ENCODE measurements at regions not wholly inside any gene's neighbourhood (a gene's known extent, or its start where the extent isn't known, plus 50 kb on each side); places are given as distances from the start of the nearest gene placed in this dataset.

GRCh38 chr3:110956081-110956480 lies 115.5 kb upstream of the NECTIN3 start:
- no peaks in the 10 kb centered on the region for H3K27me3 ChIP-seq (ENCODE audit: control insufficient read depth, insufficient read depth, low read length)
- H3K36me3 ChIP-seq (ENCODE audit: control insufficient read depth, insufficient read depth, low read length), result no peaks in the 10 kb centered on the region
- no peak for DNase-seq (ENCODE audit: low read depth)
- no peak overlapping the region for H3K4me3 ChIP-seq (ENCODE audit: low read depth, low read length)
- TF ChIP-seq CTCF (IDR thresholded peaks at IDR 0.05; ENCODE audit: insufficient read depth, low read length, poor library complexity, severe bottlenecking), result no peak

GRCh38 chr3:110957247-110958025 lies 114.2 kb upstream of the NECTIN3 start:
- TF ChIP-seq CTCF (IDR thresholded peaks at IDR 0.05; ENCODE audit: insufficient read depth, low read length, poor library complexity, severe bottlenecking), result no peak
- DNase-seq (ENCODE audit: low read depth), result no peak
- Histone ChIP-seq H3K27me3 (ENCODE audit: control insufficient read depth, insufficient read depth, low read length) (no peaks in the 10 kb centered on the region), H3K4me3 (ENCODE audit: low read depth, low read length) (no peak overlapping the region), H3K36me3 (ENCODE audit: control insufficient read depth, insufficient read depth, low read length) (no peaks in the 10 kb centered on the region)

GRCh38 chr3:110958313-110959147 lies 113.1 kb upstream of the NECTIN3 start:
- no peak for DNase-seq (ENCODE audit: low read depth)
- TF ChIP-seq CTCF (IDR thresholded peaks at IDR 0.05; ENCODE audit: insufficient read depth, low read length, poor library complexity, severe bottlenecking), result no peak
- H3K4me3 ChIP-seq (ENCODE audit: low read depth, low read length), result no peak overlapping the region

GRCh38 chr3:110965976-110966375 lies 105.6 kb upstream of the NECTIN3 start:
- no peaks in the 10 kb centered on the region for H3K36me3 ChIP-seq (ENCODE audit: control insufficient read depth, insufficient read depth, low read length)
- TF ChIP-seq CTCF (IDR thresholded peaks at IDR 0.05; ENCODE audit: insufficient read depth, low read length, poor library complexity, severe bottlenecking), result no peak
- no peak overlapping the region for H3K4me3 ChIP-seq (ENCODE audit: low read depth, low read length)
- H3K27me3 ChIP-seq (ENCODE audit: control insufficient read depth, insufficient read depth, low read length), result no peaks in the 10 kb centered on the region
- no peak for DNase-seq (ENCODE audit: low read depth)

More at GRCh38 chr3:110958313-110959147, 113.1 kb upstream of the NECTIN3 start:
- Histone ChIP-seq H3K36me3 (ENCODE audit: control insufficient read depth, insufficient read depth, low read length) (no peaks in the 10 kb centered on the region), H3K27me3 (ENCODE audit: control insufficient read depth, insufficient read depth, low read length) (no peaks in the 10 kb centered on the region)

- no peak overlapping the region for H3K4me3 ChIP-seq (ENCODE audit: low read depth, low read length)
- TF ChIP-seq CTCF (IDR thresholded peaks at IDR 0.05; ENCODE audit: insufficient read depth, low read length, poor library complexity, severe bottlenecking), result no peak
- H3K36me3 ChIP-seq (ENCODE audit: control insufficient read depth, insufficient read depth, low read length), result no peaks in the 10 kb centered on the region
- no peaks in the 10 kb centered on the region for H3K27me3 ChIP-seq (ENCODE audit: control insufficient read depth, insufficient read depth, low read length)
- no peak for DNase-seq (ENCODE audit: low read depth)
These were observed 104.5 kb upstream of the NECTIN3 start for GRCh38 chr3:110966966-110967663.

Data from kidney epithelial cell (primary cell).